NT2/D1 (cell line): ENCODE measurements at regions not wholly inside any gene's neighbourhood (a gene's known extent, or its start where the extent isn't known, plus 50 kb on each side); places are given as distances from the start of the nearest gene placed in this dataset.

Experiments
- DNase-seq: peaks from one replicate; pipeline ENCODE4 v3.0.0-alpha.2; 2011; ENCODE audit warnings: low read depth, low spot score
- H3K27me3 ChIP-seq: 2 replicates; pipeline ENCODE4 v1.6.0; 2011; ENCODE audit warnings: mild to moderate bottlenecking; ENCODE audit not compliant: insufficient read length, insufficient read depth
- H3K36me3 ChIP-seq: 2 replicates; pipeline ENCODE4 v1.6.1; 2011; ENCODE audit warnings: mild to moderate bottlenecking, low read length, mixed read lengths; ENCODE audit not compliant: insufficient read depth, insufficient read length
- H3K4me1 ChIP-seq: 2 replicates; pipeline ENCODE4 v1.5.1; 2011; ENCODE audit not compliant: insufficient read depth, insufficient read length
- H3K4me3 ChIP-seq: 2 replicates; pipeline ENCODE4 v1.5.1; 2011; ENCODE audit warnings: low read depth; ENCODE audit not compliant: insufficient read length
- H3K9ac ChIP-seq: 2 replicates; pipeline ENCODE4 v1.6.0; 2011; ENCODE audit warnings: low read depth; ENCODE audit not compliant: insufficient read length
- H3K9me3 ChIP-seq: 2 replicates; pipeline ENCODE4 v1.5.1; 2011; ENCODE audit warnings: mild to moderate bottlenecking, low read length; ENCODE audit not compliant: insufficient read depth
- SUZ12 ChIP-seq: IDR thresholded peaks from 2 replicates; pipeline ENCODE4 v1.6.1; 2011; ENCODE audit not compliant: insufficient read length, insufficient read depth; ENCODE audit errors: extremely low read depth
- YY1 ChIP-seq: IDR thresholded peaks from 2 replicates; pipeline ENCODE4 v1.6.1; 2011; ENCODE audit not compliant: insufficient read length, insufficient read depth
- ZNF274 ChIP-seq: IDR thresholded peaks from 2 replicates; pipeline ENCODE4 v1.6.1; 2011; ENCODE audit warnings: mild to moderate bottlenecking, low read depth, low read length

DNA sequence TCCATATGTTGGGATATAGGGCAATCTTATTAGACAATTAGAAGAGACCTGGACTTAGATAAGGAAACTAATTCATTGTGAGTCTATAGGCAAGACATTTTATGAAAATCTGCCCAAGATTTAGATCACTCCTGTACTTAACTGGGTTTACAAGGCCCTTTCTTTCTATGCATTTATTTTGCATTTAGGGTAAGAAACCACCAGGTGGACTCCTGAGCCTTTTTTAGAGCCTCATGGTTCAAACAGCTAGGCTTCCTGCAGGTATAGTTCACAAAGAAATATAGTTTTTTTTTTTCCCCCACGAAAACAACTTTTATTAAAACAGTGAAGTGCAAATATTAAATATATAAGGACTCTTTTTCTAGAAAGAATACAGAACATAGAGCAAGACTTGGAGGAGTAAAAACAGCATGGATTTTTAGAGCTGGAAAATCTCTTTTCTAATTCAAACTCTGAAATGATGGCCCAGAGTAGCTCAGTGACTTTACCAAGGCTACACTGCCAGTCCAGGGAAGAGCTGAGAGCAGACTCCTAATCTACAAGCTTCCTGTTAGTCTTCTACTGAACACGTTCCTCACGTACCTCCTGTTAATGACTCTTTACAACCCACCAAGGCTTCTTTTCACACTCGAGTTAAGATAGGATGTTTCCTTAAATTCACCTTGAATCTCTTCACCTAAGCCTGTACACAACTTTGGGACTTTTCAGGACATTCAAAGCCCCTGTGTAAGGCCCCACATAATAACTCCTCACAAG lies 400.9 kb upstream of the ATP11B start:
- no peaks in the 10 kb centered on the region for H3K4me1 ChIP-seq
- no peak overlapping the region for H3K9ac ChIP-seq
- H3K27me3 ChIP-seq: no peaks in the 10 kb centered on the region
- peak; percentile 9 for DNase-seq
- H3K9me3 ChIP-seq: peaks cover 11% of the 10 kb centered on the region; the same call in 1 of the 2 replicates
- TF ChIP-seq SUZ12: no peak
- TF ChIP-seq ZNF274: no peak
- TF ChIP-seq YY1: no peak
- H3K36me3 ChIP-seq: no peaks in the 10 kb centered on the region
- H3K4me3 ChIP-seq: no peak overlapping the region

DNA sequence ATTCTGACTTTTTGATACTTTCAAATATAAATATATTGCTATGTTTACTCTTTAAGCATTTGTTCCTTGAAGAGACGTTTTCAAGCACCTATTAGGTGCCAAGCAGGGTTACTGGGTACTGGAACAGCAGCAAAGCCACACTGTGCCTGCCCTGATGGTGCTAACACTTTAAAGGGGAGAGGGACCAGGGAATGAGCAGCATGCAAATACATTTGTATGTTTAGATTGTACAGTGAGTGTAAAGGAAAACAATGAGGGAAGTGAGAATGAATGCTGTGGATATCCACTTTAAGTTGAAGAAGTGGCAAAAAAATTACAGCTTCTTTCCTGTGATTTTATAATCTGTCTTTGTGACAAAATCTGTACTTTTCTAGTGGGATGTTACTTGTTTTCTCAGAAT lies 400.2 kb upstream of the ATP11B start:
- no peak overlapping the region for H3K4me3 ChIP-seq
- no peak for DNase-seq

GRCh38 chr3:182393830-182394367 lies 399.4 kb upstream of the ATP11B start:
- Histone ChIP-seq H3K4me3 (no peak overlapping the region), H3K9ac (no peak overlapping the region), H3K27me3 (no peaks in the 10 kb centered on the region), H3K36me3 (no peaks in the 10 kb centered on the region), H3K9me3 (peaks cover 6% of the 10 kb centered on the region; the same call in 1 of the 2 replicates), H3K4me1 (no peaks in the 10 kb centered on the region)
- no peak for TF ChIP-seq SUZ12
- TF ChIP-seq ZNF274: no peak
- no peak for TF ChIP-seq YY1
- DNase-seq: no peak

More for the DNA sequence above, 400.2 kb upstream of the ATP11B start:
- no peaks in the 10 kb centered on the region for H3K27me3 ChIP-seq
- no peaks in the 10 kb centered on the region for H3K36me3 ChIP-seq
- peaks cover 11% of the 10 kb centered on the region; the same call in 1 of the 2 replicates for H3K9me3 ChIP-seq
- H3K4me1 ChIP-seq: no peaks in the 10 kb centered on the region
- no peak overlapping the region for H3K9ac ChIP-seq
- no peak for TF ChIP-seq ZNF274
- no peak for TF ChIP-seq YY1
- TF ChIP-seq SUZ12: no peak

- no peak for DNase-seq
Measured at GRCh38 chr3:182397164-182397563, 396.1 kb upstream of the ATP11B start.

GRCh38 chr3:182399978-182400737 lies 393.1 kb upstream of the ATP11B start:
- H3K36me3 ChIP-seq: no peaks in the 10 kb centered on the region
- H3K4me3 ChIP-seq: no peak overlapping the region
- TF ChIP-seq SUZ12 (no peak), YY1 (no peak), ZNF274 (no peak)
- H3K27me3 ChIP-seq: no peaks in the 10 kb centered on the region
- no peak for DNase-seq
- H3K9me3 ChIP-seq: no peaks in the 10 kb centered on the region
- H3K4me1 ChIP-seq: no peaks in the 10 kb centered on the region
- H3K9ac ChIP-seq: no peak overlapping the region

More at GRCh38 chr3:182397164-182397563, 396.1 kb upstream of the ATP11B start:
- H3K9ac ChIP-seq: no peak overlapping the region
- TF ChIP-seq SUZ12 (no peak), ZNF274 (no peak), YY1 (no peak)
- H3K4me3 ChIP-seq: no peak overlapping the region
- H3K4me1 ChIP-seq: no peaks in the 10 kb centered on the region
- H3K27me3 ChIP-seq: no peaks in the 10 kb centered on the region
- H3K9me3 ChIP-seq: no peaks in the 10 kb centered on the region
- no peaks in the 10 kb centered on the region for H3K36me3 ChIP-seq

DNA sequence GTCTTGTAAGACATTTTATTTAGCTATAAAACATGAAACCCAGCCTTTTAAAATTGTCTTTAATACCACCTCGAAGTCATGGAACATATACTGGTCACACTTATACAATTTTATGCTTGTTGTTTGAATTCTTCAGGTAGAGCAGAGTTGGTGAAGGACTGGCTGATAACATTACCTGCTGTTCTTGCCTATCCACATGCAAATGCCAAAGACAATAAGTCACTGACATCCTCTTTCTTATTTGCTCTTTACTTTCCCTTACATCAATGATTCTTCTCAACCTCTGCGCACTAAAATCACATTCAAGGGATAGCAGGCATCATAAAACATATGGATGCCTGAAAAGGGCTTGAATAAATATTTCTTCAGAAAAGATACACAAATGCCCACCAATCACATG lies 392.5 kb upstream of the ATP11B start:
- Histone ChIP-seq H3K9ac (no peak overlapping the region), H3K36me3 (no peaks in the 10 kb centered on the region), H3K27me3 (no peaks in the 10 kb centered on the region), H3K4me3 (no peak overlapping the region), H3K9me3 (no peaks in the 10 kb centered on the region), H3K4me1 (no peaks in the 10 kb centered on the region)
- peak; percentile 9 for DNase-seq
- TF ChIP-seq SUZ12 (no peak), YY1 (no peak), ZNF274 (no peak)

DNA sequence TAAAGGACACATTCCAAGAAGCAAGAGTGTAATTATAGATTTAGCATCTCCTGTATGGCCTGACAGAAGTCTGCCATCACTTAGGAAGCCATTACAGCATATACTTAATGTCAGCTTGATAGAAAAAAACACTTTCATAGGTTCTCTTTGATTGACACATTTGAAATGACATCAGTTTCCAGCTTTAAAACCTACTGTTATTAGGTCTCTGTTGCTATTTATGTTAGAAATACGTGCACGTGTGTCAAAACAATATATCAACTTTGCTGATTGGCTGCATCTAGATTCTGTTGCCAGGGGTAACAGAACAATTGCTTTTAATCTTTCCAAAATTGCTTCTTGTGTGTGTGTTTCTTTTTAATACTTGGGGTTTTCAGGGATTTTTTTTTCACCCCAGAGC lies 389.3 kb upstream of the ATP11B start:
- H3K27me3 ChIP-seq: no peaks in the 10 kb centered on the region
- H3K4me1 ChIP-seq: no peaks in the 10 kb centered on the region
- no peaks in the 10 kb centered on the region for H3K36me3 ChIP-seq
- no peak for DNase-seq
- no peaks in the 10 kb centered on the region for H3K9me3 ChIP-seq
- TF ChIP-seq ZNF274: no peak
- TF ChIP-seq SUZ12: no peak
- no peak for TF ChIP-seq YY1
- no peak overlapping the region for H3K4me3 ChIP-seq
- H3K9ac ChIP-seq: no peak overlapping the region
